ENCODE measurements at regions not wholly inside any gene's neighbourhood (a gene's known extent, or its start where the extent isn't known, plus 50 kb on each side); places are given as distances from the start of the nearest gene placed in this dataset.

DNA sequence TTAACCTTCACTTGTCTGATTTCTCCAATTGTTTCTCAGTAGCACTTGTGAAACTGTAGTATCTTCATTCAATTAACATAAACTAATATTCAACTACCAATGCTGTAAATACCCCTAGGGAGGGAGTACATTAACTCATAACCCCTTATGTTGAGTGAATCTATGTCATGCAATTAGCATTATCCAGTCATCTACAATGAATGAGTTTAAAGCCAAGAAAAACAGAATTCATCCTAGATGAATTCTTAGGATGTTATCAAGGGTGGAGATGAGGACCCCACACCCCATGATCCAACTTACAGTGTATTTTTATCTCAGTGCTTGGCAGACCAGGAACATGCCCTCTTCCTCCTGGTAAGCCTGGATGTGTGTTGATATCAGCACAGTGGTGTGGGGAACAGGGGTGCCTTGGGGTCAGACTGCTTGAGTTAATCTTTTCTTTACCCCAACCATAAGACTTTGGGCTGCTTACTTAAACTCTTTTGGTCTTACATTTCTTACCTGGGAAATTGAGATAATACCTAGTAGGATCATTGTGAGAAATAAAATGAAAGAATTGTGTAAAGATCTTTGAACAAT, 62.1 kb upstream of the SCOC start:
- H3K4me3 ChIP-seq: no peak overlapping the region
- no peak for DNase-seq
- H3K36me3 ChIP-seq (ENCODE audit: low read depth, missing control alignments): no peaks in the 10 kb centered on the region
- H3K4me1 ChIP-seq: peaks cover 8% of the 10 kb centered on the region
- no peaks in the 10 kb centered on the region for H3K9me3 ChIP-seq
- TF ChIP-seq POLR2A (IDR thresholded peaks at IDR 0.05): no peak
- TF ChIP-seq, protein P1, sequence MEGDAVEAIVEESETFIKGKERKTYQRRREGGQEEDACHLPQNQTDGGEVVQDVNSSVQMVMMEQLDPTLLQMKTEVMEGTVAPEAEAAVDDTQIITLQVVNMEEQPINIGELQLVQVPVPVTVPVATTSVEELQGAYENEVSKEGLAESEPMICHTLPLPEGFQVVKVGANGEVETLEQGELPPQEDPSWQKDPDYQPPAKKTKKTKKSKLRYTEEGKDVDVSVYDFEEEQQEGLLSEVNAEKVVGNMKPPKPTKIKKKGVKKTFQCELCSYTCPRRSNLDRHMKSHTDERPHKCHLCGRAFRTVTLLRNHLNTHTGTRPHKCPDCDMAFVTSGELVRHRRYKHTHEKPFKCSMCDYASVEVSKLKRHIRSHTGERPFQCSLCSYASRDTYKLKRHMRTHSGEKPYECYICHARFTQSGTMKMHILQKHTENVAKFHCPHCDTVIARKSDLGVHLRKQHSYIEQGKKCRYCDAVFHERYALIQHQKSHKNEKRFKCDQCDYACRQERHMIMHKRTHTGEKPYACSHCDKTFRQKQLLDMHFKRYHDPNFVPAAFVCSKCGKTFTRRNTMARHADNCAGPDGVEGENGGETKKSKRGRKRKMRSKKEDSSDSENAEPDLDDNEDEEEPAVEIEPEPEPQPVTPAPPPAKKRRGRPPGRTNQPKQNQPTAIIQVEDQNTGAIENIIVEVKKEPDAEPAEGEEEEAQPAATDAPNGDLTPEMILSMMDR (IDR thresholded peaks at IDR 0.05): no peak
- intact Hi-C loops (cut with DNase I; ENCODE audit: low total_unique reads): no loop called here
- H3K27ac ChIP-seq: no peak overlapping the region
- H3K27me3 ChIP-seq: no peaks in the 10 kb centered on the region

DNA sequence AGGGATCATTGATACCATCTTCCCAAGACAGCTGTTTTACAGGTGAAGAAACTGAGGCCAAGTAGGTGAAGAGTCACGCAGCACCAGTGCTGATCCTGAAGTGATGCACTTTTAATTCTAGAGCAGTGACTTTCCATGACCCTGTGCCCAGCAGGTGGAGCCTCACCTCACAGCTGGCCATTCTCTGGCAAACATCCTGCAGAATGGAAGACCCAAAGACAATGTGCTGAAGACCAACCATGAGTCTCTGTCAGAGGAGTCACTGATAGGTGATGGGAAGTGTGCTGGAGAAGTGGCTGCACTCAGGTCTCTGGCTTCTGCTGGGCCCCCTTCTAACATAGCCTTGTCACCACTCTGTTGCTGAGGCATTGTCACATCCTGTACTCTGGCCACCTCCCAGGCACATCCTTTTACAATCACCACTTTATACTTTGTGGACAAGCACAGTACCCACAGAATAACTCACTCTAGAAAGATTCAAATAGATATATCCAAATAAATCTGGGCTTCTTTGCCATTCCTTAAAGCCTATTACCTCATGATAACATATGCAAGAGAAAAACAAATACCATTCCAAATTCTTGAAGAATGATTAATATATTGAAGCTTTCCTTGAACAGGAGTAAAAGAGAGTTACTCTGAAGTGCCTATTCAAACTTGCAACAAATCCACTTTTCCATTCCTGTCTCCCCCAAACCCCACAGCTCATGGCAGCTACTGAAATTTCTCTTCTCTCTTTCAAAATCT, 64.1 kb upstream of the SCOC start:
- WGBS, 2 donors: 83 to 95% methylated on average over 1 of the region's 1 CpG
- intact Hi-C loops (cut with DNase I; ENCODE audit: low total_unique reads): no loop called here
- no peak overlapping the region for H3K4me3 ChIP-seq
- no peak for DNase-seq
- H3K27me3 ChIP-seq: no peaks in the 10 kb centered on the region
- no peaks in the 10 kb centered on the region for H3K36me3 ChIP-seq (ENCODE audit: low read depth, missing control alignments)
- peaks cover 8% of the 10 kb centered on the region for H3K4me1 ChIP-seq
- no peaks in the 10 kb centered on the region for H3K9me3 ChIP-seq
- TF ChIP-seq POLR2A (IDR thresholded peaks at IDR 0.05): no peak
- H3K27ac ChIP-seq: no peak overlapping the region

DNA sequence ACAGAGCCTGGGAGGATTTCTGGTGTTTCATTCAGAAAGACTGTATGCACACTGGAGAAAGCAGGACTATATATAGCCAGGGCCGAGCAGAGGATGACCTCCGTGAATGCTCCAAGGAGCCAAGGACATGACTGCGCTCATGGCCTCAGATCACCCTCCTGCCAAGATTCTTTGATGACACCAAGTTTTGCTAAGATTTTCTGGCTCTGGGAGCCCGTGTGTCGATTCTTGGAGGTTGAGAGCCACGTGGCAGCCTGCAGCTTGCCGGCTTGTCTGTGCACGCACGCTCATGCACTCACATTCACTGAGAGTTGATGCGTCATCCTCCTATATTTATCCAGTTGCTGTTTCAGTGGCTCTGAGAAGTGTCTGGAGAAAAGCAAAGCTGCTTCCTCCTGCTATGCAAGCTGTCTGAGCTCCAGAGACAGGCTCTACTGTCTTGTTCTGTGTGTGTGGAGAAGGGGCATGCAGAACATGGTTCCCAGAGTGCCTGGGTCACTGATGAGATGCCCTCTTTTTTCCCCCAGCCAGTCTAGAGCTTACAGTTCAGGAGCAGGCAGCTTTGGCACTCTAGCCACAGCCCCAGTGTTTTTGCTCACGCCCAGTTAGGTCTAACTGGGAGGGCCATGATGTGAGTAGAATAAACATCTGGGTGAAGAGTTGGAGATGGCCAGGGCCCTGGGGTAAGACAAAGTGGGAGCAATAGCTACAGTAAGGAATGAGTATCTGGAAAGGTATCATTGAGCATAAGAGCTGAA, 64.9 kb upstream of the SCOC start:
- Histone ChIP-seq H3K36me3 (ENCODE audit: low read depth, missing control alignments) (no peaks in the 10 kb centered on the region), H3K4me1 (peaks cover 8% of the 10 kb centered on the region), H3K4me3 (no peak overlapping the region), H3K9me3 (no peaks in the 10 kb centered on the region), H3K27ac (no peak overlapping the region), H3K27me3 (no peaks in the 10 kb centered on the region)
- WGBS, 2 donors: 40 to 75% methylated on average over 11 of the region's 11 CpGs
- DNase-seq: peak; percentile 79
- intact Hi-C loops (cut with DNase I; ENCODE audit: low total_unique reads): no loop called here
- TF ChIP-seq, protein P1 (IDR thresholded peaks at IDR 0.05): no peak
- no peak for TF ChIP-seq POLR2A (IDR thresholded peaks at IDR 0.05)

DNA sequence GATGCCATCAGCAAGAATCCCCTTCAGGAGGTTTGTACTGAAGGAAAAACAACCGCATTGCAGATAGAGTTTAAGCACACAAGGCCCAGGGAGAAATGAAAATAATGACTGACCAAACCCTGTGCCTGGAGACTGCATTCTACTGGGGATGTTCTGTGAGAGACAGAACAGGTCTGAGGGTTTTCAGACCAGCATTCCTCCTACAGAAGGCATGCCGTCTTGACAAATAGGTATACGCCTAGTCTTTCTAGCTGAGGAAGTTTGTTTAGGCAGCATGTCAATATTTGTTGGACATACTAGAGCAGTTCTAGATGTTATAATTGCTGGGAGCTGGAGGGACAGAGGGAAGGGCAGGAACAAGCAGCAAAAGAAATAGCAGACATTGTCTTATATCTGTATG, 68.4 kb upstream of the SCOC start:
- TF ChIP-seq, protein P1 (IDR thresholded peaks at IDR 0.05): no peak
- no peak for TF ChIP-seq POLR2A (IDR thresholded peaks at IDR 0.05)
- H3K27me3 ChIP-seq: no peaks in the 10 kb centered on the region
- 70 to 77% methylated on average over 3 of the region's 3 CpGs for WGBS, 2 donors

DNA sequence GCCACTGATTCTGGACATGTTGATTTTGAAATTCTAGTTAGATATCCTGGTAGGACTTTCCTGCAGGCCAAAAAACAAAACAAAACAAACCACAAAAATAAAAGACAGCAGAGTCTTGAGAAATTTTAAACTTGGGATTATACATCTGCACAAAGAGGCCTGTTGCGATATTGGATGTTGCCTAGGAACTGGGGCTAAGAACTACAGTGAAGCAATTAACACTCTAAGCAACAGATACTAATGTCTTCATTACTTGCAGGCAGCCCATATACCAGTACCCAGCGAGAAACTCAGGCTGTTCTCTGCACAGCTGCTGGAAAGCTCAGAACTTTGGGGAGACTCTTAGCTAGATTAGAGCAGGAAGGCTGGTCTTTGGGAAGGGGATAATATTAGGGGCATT, 69.1 kb upstream of the SCOC start:
- 95 to 96% methylated on average over 2 of the region's 2 CpGs for WGBS, 2 donors
- Histone ChIP-seq H3K9me3 (no peaks in the 10 kb centered on the region), H3K4me1 (peaks cover 8% of the 10 kb centered on the region), H3K36me3 (ENCODE audit: low read depth, missing control alignments) (no peaks in the 10 kb centered on the region), H3K27me3 (no peaks in the 10 kb centered on the region), H3K4me3 (no peak overlapping the region), H3K27ac (no peak overlapping the region)
- DNase-seq: no peak
- TF ChIP-seq POLR2A (IDR thresholded peaks at IDR 0.05): no peak
- TF ChIP-seq, protein P1 (IDR thresholded peaks at IDR 0.05): no peak
- intact Hi-C loops (cut with DNase I; ENCODE audit: low total_unique reads): no loop called here

More for the DNA sequence above, 68.4 kb upstream of the SCOC start:
- Histone ChIP-seq H3K27ac (no peak overlapping the region), H3K36me3 (ENCODE audit: low read depth, missing control alignments) (no peaks in the 10 kb centered on the region), H3K9me3 (no peaks in the 10 kb centered on the region), H3K4me3 (no peak overlapping the region), H3K4me1 (peaks cover 8% of the 10 kb centered on the region)
- no peak for DNase-seq
- intact Hi-C loops (cut with DNase I; ENCODE audit: low total_unique reads): no loop called here

Measured in testis (tissue), 2 donors.